OCI-LY1 (cell line): ENCODE measurements at regions not wholly inside any gene's neighbourhood (a gene's known extent, or its start where the extent isn't known, plus 50 kb on each side); places are given as distances from the start of the nearest gene placed in this dataset.

ENCODE experiments used
- H2AFZ ChIP-seq: fragments of 200-600 bp; sonication (generic), shearing (Covaris generic); 2 replicates; pipeline ENCODE4 v1.6.0; 2014; ENCODE audit warnings: antibody characterized with exemption, mild to moderate bottlenecking, low read length
- H3F3A ChIP-seq: fragments of 200-600 bp; sonication (generic), shearing (Covaris generic); 2 replicates; pipeline ENCODE4 v1.6.0; 2014; ENCODE audit warnings: mild to moderate bottlenecking, antibody characterized with exemption, low read length, moderate library complexity; ENCODE audit not compliant: insufficient read depth
- H3K27ac ChIP-seq: fragments of 200-600 bp; sonication (generic); 2 replicates; pipeline ENCODE4 v1.5.1; 2014; ENCODE audit warnings: low read length, mixed run types, mild to moderate bottlenecking, low read depth; ENCODE audit not compliant: poor library complexity, severe bottlenecking
- H3K27me3 ChIP-seq: fragments of 200-600 bp; sonication (generic); 2 replicates; pipeline ENCODE4 v1.6.0; 2014; ENCODE audit warnings: antibody characterized with exemption, mild to moderate bottlenecking, low read length, moderate library complexity; ENCODE audit not compliant: insufficient read depth
- H3K36me3 ChIP-seq: fragments of 200-600 bp; sonication (generic); 2 replicates; pipeline ENCODE4 v1.6.1; 2014; ENCODE audit warnings: mild to moderate bottlenecking, antibody characterized with exemption, low read length, moderate library complexity, mixed read lengths; ENCODE audit not compliant: insufficient read depth
- H3K4me1 ChIP-seq: fragments of 200-600 bp; sonication (generic); 2 replicates; pipeline ENCODE4 v1.5.1; 2014; ENCODE audit warnings: mild to moderate bottlenecking, low read length, moderate library complexity; ENCODE audit not compliant: insufficient read depth, severe bottlenecking
- H3K4me2 ChIP-seq: fragments of 200-600 bp; sonication (generic), shearing (Covaris generic); 2 replicates; pipeline ENCODE4 v1.6.1; 2014; ENCODE audit warnings: low read length
- H3K4me3 ChIP-seq: fragments of 200-600 bp; sonication (generic); 2 replicates; pipeline ENCODE4 v1.5.1; 2014; ENCODE audit warnings: low read length, low read depth, mild to moderate bottlenecking, mixed read lengths; ENCODE audit not compliant: poor library complexity, severe bottlenecking
- H3K79me2 ChIP-seq: fragments of 200-600 bp; shearing (Covaris generic); 2 replicates; pipeline ENCODE4 v1.6.1; 2016; ENCODE audit warnings: mixed run types, low read length, mixed read lengths; ENCODE audit not compliant: insufficient read depth
- H3K9ac ChIP-seq: fragments of 200-600 bp; sonication (generic), shearing (Covaris generic); 2 replicates; pipeline ENCODE4 v1.6.1; 2014; ENCODE audit warnings: mild to moderate bottlenecking, low read length, mixed read lengths
- H3K9me2 ChIP-seq: fragments of 200-600 bp; sonication (generic), shearing (Covaris generic); 2 replicates; pipeline ENCODE4 v1.6.1; 2014; ENCODE audit warnings: low read depth, mild to moderate bottlenecking, low read length, mixed read lengths
- H3K9me3 ChIP-seq: fragments of 200-600 bp; shearing (Covaris generic); 2 replicates; pipeline ENCODE4 v1.6.1; 2014; ENCODE audit warnings: low read length, mixed read lengths
- H4K20me1 ChIP-seq: fragments of 200-600 bp; sonication (generic), shearing (Covaris generic); 2 replicates; pipeline ENCODE4 v1.6.0; 2016; ENCODE audit warnings: mild to moderate bottlenecking, low read length; ENCODE audit not compliant: insufficient read depth
- CTCF ChIP-seq: fragments of 200-600 bp; sonication (generic), shearing (Covaris generic); IDR thresholded peaks from 2 replicates; pipeline ENCODE4 v1.5.1; 2017; ENCODE audit warnings: mild to moderate bottlenecking, antibody characterized with exemption, low read length, moderate library complexity, mixed read lengths
- EZH2 ChIP-seq: fragments of 200-600 bp; sonication (generic), shearing (Covaris generic); IDR thresholded peaks from 2 replicates; pipeline ENCODE4 v1.8.0; 2017; ENCODE audit warnings: borderline replicate concordance, mixed run types, mild to moderate bottlenecking, antibody characterized with exemption, low read length, moderate library complexity, mixed read lengths

GRCh38 chr18:52200406-52200805 lies 139.6 kb upstream of the DCC start:
- no peak overlapping the region for H3K4me3 ChIP-seq
- no peak for TF ChIP-seq CTCF
- no peak for TF ChIP-seq EZH2
- no peaks in the 10 kb centered on the region for H3K4me1 ChIP-seq

GRCh38 chr18:52200921-52201663 lies 138.9 kb upstream of the DCC start:
- TF ChIP-seq EZH2 (no peak), CTCF (no peak)
- H3K27ac ChIP-seq: no peak overlapping the region
- H3K79me2 ChIP-seq: no peaks in the 10 kb centered on the region
- no peaks in the 10 kb centered on the region for H3K9me3 ChIP-seq
- H3K36me3 ChIP-seq: no peaks in the 10 kb centered on the region
- no peak overlapping the region for H3K9ac ChIP-seq
- no peaks in the 10 kb centered on the region for H3K27me3 ChIP-seq
- H3F3A ChIP-seq: no peaks in the 10 kb centered on the region
- H3K4me2 ChIP-seq: no peak overlapping the region
- H3K4me1 ChIP-seq: no peaks in the 10 kb centered on the region
- no peaks in the 10 kb centered on the region for H4K20me1 ChIP-seq
- H3K9me2 ChIP-seq: no peaks in the 10 kb centered on the region
- no peak overlapping the region for H3K4me3 ChIP-seq
- H2AFZ ChIP-seq: no peak overlapping the region

More at GRCh38 chr18:52200406-52200805, 139.6 kb upstream of the DCC start:
- Histone ChIP-seq H3K4me2 (no peak overlapping the region), H3K9me3 (no peaks in the 10 kb centered on the region), H3K9ac (no peak overlapping the region), H3K9me2 (no peaks in the 10 kb centered on the region), H4K20me1 (no peaks in the 10 kb centered on the region), H3K36me3 (no peaks in the 10 kb centered on the region), H3F3A (no peaks in the 10 kb centered on the region), H2AFZ (no peak overlapping the region), H3K27me3 (no peaks in the 10 kb centered on the region), H3K27ac (no peak overlapping the region), H3K79me2 (no peaks in the 10 kb centered on the region)

GRCh38 chr18:52208646-52209045 lies 131.4 kb upstream of the DCC start:
- Histone ChIP-seq H3K9me3 (no peaks in the 10 kb centered on the region), H3K4me2 (no peak overlapping the region), H2AFZ (no peak overlapping the region), H3K79me2 (no peaks in the 10 kb centered on the region), H3K9ac (no peak overlapping the region), H3K4me1 (no peaks in the 10 kb centered on the region), H4K20me1 (no peaks in the 10 kb centered on the region), H3K27me3 (no peaks in the 10 kb centered on the region), H3F3A (no peaks in the 10 kb centered on the region), H3K36me3 (no peaks in the 10 kb centered on the region), H3K4me3 (no peak overlapping the region), H3K9me2 (no peaks in the 10 kb centered on the region), H3K27ac (no peak overlapping the region)
- TF ChIP-seq EZH2 (no peak), CTCF (no peak)
